Right lobe of liver (tissue), 6 donors: ENCODE measurements at regions not wholly inside any gene's neighbourhood (a gene's known extent, or its start where the extent isn't known, plus 50 kb on each side); places are given as distances from the start of the nearest gene placed in this dataset.
A peak's percentile ranks its signal among the peaks of the same experiment; 100 is the strongest.
"Not testable (repeated sequence)": the region's sequence is repeated elsewhere in the genome, so short reads cannot be mapped to it uniquely, and the experiment has no call there.

Experiments used
- ATAC-seq, 4 donors: fragments of 200-7000 bp; cut with Tn5 transposase; one replicate each; pipeline ENCODE4 v1.9.1; 2020; ENCODE audit warnings: mild to moderate bottlenecking in 4 of 4, moderate library complexity in 4 of 4
- DNase-seq, 3 donors: peaks; one replicate each; pipeline ENCODE4 v3.0.0-alpha.2; 2020
- H3K27ac ChIP-seq, 3 donors: fragments of 200-600 bp; one replicate each; pipeline ENCODE4 v1.8.0; 2022
- H3K27me3 ChIP-seq, 2 donors: fragments of 200-600 bp; one replicate each; pipeline ENCODE4 v1.8.0; 2022
- H3K36me3 ChIP-seq, 4 donors: fragments of 200-600 bp; sonication (generic) in 1 of 4; one replicate each; pipeline versions ENCODE4 v1.5.1 to v1.8.0; 2017 to 2022; ENCODE audit warnings: control low read depth in 1 of 4
- H3K4me1 ChIP-seq, 4 donors: fragments of 200-600 bp; sonication (generic) in 1 of 4; one replicate each; pipeline versions ENCODE4 v1.5.1 to v1.8.0; 2017 to 2022; ENCODE audit warnings: control low read depth in 1 of 4
- H3K4me3 ChIP-seq, 3 donors: fragments of 200-600 bp; one replicate each; pipeline ENCODE4 v1.8.0; 2022
- H3K9me3 ChIP-seq, 4 donors: fragments of 200-600 bp; sonication (generic) in 1 of 4; one replicate each; pipeline versions ENCODE4 v1.5.1 to v1.8.0; 2017 to 2022; ENCODE audit warnings: control low read depth in 1 of 4
- CTCF ChIP-seq, 4 donors: fragments of 200-600 bp in 3 of 4; fragments of 450-650 bp in 1 of 4; IDR thresholded peaks; one replicate each; pipeline versions ENCODE4 v1.5.1 to v1.8.0; 2016 to 2022; ENCODE audit warnings: antibody characterized with exemption in 4 of 4, mild to moderate bottlenecking in 2 of 4
- POLR2A ChIP-seq: fragments of 450-650 bp; IDR thresholded peaks from one replicate; pipeline ENCODE4 v1.6.1; 2017; ENCODE audit warnings: antibody characterized with exemption, mild to moderate bottlenecking
- WGBS: methylation state at CpG from one replicate; pipeline ENCODE4 v1.1.6; 2018; ENCODE audit warnings: low coverage, low lambda C conversion rate; ENCODE audit not compliant: insufficient coverage; ENCODE audit errors: missing lambda C conversion rate; 5-methylcytosine and 5-hydroxymethylcytosine counted together
- intact Hi-C, 2 donors: fragments of 100-400 bp; cut with DNase I; formaldehyde crosslinking; loops; one replicate each; pipeline versions ENCODE4 v1.11.2 to v1.14.1; 2022
- donor health status: DM: no; HTN: yes; CAD: no.
- donor health status: DM: no; HTN: no; CAD: no.
- donor health status: DM: no; HTN: no; CAD: no.
- donor health status: DM: no; HTN: yes; CAD: no.
- donor health status: DM: no; HTN: yes; CAD: no.

GRCh38 chr1:115507901-115508300, 133.9 kb upstream of the VANGL1 start:
- ATAC-seq (no peak), DNase-seq (no peak)
- no peaks in the 10 kb centered on the region for H3K36me3 ChIP-seq
- H3K27ac ChIP-seq, result no peak overlapping the region
- H3K4me3 ChIP-seq, result no peak overlapping the region
- H3K4me1 ChIP-seq, result no peaks in the 10 kb centered on the region
- intact Hi-C loops, result no loop called here
- H3K9me3 ChIP-seq, result no peaks in the 10 kb centered on the region
- TF ChIP-seq CTCF (IDR thresholded peaks at IDR 0.05), result no peak
- no peak for TF ChIP-seq POLR2A
- WGBS, result 43% methylated on average over 6 of the region's 6 CpGs
- H3K27me3 ChIP-seq, result no peaks in the 10 kb centered on the region

- H3K36me3 ChIP-seq, result no peaks in the 10 kb centered on the region
- 35% methylated on average over 9 of the region's 10 CpGs for WGBS
- no peak overlapping the region for H3K27ac ChIP-seq
- intact Hi-C loops, result no loop called here
- H3K9me3 ChIP-seq, result no peaks in the 10 kb centered on the region
- ATAC-seq (peak in 3 of 4 donors; percentile 28 to 45 (median 36)), DNase-seq (no peak)
- H3K4me1 ChIP-seq, result no peaks in the 10 kb centered on the region
- H3K4me3 ChIP-seq, result no peak overlapping the region
- TF ChIP-seq POLR2A (no peak), CTCF (IDR thresholded peaks at IDR 0.05) (peak in 3 of 4 donors; percentile 22 to 35 (median 24))
- no peaks in the 10 kb centered on the region for H3K27me3 ChIP-seq
Observed at GRCh38 chr1:115506924-115507589, 134.7 kb upstream of the VANGL1 start.

- no peak for ATAC-seq
Observed at GRCh38 chr1:115506518-115506917, 135.3 kb upstream of the VANGL1 start.

GRCh38 chr1:115505148-115505571, 136.6 kb upstream of the VANGL1 start:
- no peaks in the 10 kb centered on the region for H3K4me1 ChIP-seq
- ATAC-seq, result no peak
- intact Hi-C loops, result no loop called here
- TF ChIP-seq POLR2A (no peak), CTCF (IDR thresholded peaks at IDR 0.05) (no peak)
- H3K36me3 ChIP-seq, result no peaks in the 10 kb centered on the region
- no peaks in the 10 kb centered on the region for H3K27me3 ChIP-seq
- no peak overlapping the region for H3K4me3 ChIP-seq
- no peak overlapping the region for H3K27ac ChIP-seq
- no peak for DNase-seq
- H3K9me3 ChIP-seq, result no peaks in the 10 kb centered on the region

More at GRCh38 chr1:115506518-115506917, 135.3 kb upstream of the VANGL1 start:
- DNase-seq, result no peak
- no peaks in the 10 kb centered on the region for H3K27me3 ChIP-seq
- H3K36me3 ChIP-seq, result no peaks in the 10 kb centered on the region
- no peaks in the 10 kb centered on the region for H3K9me3 ChIP-seq
- no peaks in the 10 kb centered on the region for H3K4me1 ChIP-seq
- H3K27ac ChIP-seq, result no peak overlapping the region
- 22% methylated on average over 5 of the region's 8 CpGs for WGBS
- H3K4me3 ChIP-seq, result no peak overlapping the region
- no peak for TF ChIP-seq CTCF (IDR thresholded peaks at IDR 0.05)
- no peak for TF ChIP-seq POLR2A
- intact Hi-C loops, result no loop called here

- H3K27me3 ChIP-seq, H3K36me3 ChIP-seq, H3K4me3 ChIP-seq, DNase-seq, H3K9me3 ChIP-seq, ATAC-seq, H3K27ac ChIP-seq, intact Hi-C loops, H3K4me1 ChIP-seq: not testable (repeated sequence)
- 65% methylated on average over 4 of the region's 4 CpGs for WGBS
Observed at GRCh38 chr1:115502183-115502582, 139.6 kb upstream of the VANGL1 start.
